Peyer's patch (tissue), 4 donors: ENCODE measurements at regions not wholly inside any gene's neighbourhood (a gene's known extent, or its start where the extent isn't known, plus 50 kb on each side); places are given as distances from the start of the nearest gene placed in this dataset.

Source experiments
- POLR2A ChIP-seq, 2 donors: fragments of 450-650 bp; IDR thresholded peaks; one replicate each; pipeline ENCODE4 v1.5.1; 2017; ENCODE audit warnings: antibody characterized with exemption in 2 of 2, mild to moderate bottlenecking in 2 of 2, moderate library complexity in 2 of 2
- TF ChIP-seq, protein P1 (sequence below), 6 experiments: fragments of 450-650 bp in 4 of 6; fragments of 200-600 bp in 2 of 6; sonication (generic) in 1 of 6; IDR thresholded peaks; one replicate each; pipeline ENCODE4 v1.5.1; 2017 to 2019; ENCODE audit warnings: antibody characterized with exemption in 6 of 6, mild to moderate bottlenecking in 3 of 6, moderate library complexity in 1 of 6

DNA sequence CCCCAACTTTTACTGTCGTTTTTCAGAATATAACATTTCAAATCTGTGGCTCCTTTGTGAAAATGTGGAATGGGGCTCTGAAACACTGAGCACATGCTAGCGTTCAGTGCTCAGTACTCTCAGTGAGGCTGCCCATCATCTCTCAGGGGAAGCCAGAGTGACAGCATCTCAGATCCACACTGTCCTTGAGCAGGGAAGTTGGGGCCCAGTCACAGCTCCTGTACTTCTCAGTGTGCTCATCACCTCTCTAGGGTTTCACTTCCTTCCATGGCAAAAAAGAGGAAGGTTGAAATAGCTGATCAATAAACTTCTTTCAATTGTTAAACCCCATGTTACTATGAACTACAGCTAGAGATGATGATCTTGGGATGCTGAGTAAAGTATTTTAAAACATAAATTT is 565.9 kb upstream of the SPRY2 start:
- TF ChIP-seq POLR2A (IDR thresholded peaks at IDR 0.05) = no peak
- TF ChIP-seq, protein P1, sequence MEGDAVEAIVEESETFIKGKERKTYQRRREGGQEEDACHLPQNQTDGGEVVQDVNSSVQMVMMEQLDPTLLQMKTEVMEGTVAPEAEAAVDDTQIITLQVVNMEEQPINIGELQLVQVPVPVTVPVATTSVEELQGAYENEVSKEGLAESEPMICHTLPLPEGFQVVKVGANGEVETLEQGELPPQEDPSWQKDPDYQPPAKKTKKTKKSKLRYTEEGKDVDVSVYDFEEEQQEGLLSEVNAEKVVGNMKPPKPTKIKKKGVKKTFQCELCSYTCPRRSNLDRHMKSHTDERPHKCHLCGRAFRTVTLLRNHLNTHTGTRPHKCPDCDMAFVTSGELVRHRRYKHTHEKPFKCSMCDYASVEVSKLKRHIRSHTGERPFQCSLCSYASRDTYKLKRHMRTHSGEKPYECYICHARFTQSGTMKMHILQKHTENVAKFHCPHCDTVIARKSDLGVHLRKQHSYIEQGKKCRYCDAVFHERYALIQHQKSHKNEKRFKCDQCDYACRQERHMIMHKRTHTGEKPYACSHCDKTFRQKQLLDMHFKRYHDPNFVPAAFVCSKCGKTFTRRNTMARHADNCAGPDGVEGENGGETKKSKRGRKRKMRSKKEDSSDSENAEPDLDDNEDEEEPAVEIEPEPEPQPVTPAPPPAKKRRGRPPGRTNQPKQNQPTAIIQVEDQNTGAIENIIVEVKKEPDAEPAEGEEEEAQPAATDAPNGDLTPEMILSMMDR (IDR thresholded peaks at IDR 0.05) = no peak
